Hepatic stellate cell (primary cell): ENCODE measurements at regions not wholly inside any gene's neighbourhood (a gene's known extent, or its start where the extent isn't known, plus 50 kb on each side); places are given as distances from the start of the nearest gene placed in this dataset.

Experiments
- DNase-seq: peaks from one replicate; pipeline ENCODE4 v3.0.0; 2011; ENCODE audit warnings: low spot score

DNA sequence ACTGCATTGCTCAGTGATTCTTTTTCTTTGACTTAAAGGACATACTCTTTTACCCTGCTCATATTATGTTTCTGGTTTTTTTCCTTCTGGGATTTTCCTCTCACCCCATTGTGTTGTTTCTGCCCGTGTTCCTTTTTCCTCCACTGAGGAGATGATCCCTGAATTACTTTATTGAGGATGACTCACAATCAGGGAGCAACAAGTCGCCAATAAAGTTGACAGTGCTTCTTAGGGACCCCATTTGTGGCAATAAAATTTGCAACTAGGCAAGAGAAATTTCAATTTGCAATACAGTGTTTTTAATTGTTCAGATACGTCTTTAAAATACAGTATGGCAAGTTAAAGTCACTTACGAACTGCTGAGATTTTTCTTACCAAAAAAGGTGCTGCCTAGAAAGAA is 217.9 kb downstream of the SOX4 start:
- no peak for DNase-seq

DNA sequence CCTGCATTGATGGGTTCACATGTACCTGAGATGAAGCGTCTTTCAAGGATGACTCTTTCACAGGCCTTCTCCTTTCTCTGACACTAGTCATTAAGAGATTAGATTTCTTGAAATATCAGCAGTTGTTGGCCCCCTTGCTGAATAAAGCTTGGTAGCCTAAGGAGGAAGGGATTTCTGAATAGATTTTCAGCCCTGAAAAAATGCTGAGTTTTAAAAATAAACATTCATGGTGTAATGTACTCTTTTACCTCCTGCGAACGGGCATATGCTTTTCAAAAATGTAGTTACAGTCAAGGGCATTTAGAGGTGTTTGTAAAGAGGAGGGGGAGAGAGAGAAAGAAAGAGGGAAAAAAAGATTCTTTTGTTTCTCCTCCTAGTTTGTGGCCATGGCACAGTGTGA is 222.7 kb downstream of the SOX4 start:
- DNase-seq, result no peak

GRCh38 chr6:21820442-21820841 is 226.9 kb downstream of the SOX4 start:
- no peak for DNase-seq

GRCh38 chr6:21823371-21823770 is 229.8 kb downstream of the SOX4 start:
- DNase-seq, result no peak

- no peak for DNase-seq
These were observed 231.1 kb downstream of the SOX4 start for GRCh38 chr6:21824431-21825177.

DNA sequence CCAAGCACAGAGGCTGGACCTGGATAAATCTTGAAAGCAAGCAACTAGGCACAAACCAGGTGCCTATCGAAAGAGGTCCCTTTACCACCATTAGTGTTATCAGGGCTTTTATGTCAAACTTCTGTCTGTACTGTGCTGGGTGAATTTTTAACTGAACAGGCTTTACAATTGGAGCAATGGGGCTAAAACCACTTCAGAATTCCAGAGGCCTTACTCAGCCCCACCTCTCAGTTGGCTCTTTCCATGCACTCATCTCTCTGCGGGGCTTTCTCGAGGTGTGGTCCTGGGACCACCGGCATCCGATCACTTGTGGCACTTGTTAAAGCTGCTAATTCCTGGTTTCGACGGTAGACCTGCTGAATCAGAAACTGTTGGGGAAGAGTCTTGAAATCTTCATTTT is 232.5 kb downstream of the SOX4 start:
- no peak for DNase-seq

- DNase-seq, result no peak
These were observed 233.4 kb downstream of the SOX4 start for GRCh38 chr6:21826904-21827303.

GRCh38 chr6:21827425-21828202 is 234.1 kb downstream of the SOX4 start:
- no peak for DNase-seq

GRCh38 chr6:21828704-21829103 is 235.2 kb downstream of the SOX4 start:
- no peak for DNase-seq

GRCh38 chr6:21829126-21829525 is 235.6 kb downstream of the SOX4 start:
- no peak for DNase-seq

- DNase-seq, result no peak
These were observed 238.2 kb downstream of the SOX4 start for GRCh38 chr6:21831521-21832291.

DNA sequence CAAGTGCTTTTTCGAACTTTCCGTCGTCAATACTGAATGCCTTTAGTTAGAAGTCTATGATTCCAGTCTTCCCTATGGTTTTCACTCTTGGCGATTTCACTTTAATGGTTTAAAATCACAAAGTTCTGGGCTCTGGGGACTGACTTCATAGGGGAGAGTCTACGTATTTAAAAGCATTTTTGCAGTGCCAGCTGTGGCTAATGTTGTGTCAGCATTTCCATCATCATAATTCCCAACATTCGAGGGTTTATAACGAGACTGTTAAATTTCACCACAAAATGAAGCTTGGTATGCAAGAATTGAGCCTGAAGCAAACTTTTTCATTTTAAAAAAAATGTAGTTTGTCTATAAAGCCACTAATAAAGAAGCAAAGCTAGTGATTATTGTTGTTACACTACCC is 242.7 kb downstream of the SOX4 start:
- no peak for DNase-seq

GRCh38 chr6:21836772-21837425 is 243.3 kb downstream of the SOX4 start:
- DNase-seq, result no peak

- no peak for DNase-seq
These were observed 246.9 kb downstream of the SOX4 start for GRCh38 chr6:21840428-21840827.

DNA sequence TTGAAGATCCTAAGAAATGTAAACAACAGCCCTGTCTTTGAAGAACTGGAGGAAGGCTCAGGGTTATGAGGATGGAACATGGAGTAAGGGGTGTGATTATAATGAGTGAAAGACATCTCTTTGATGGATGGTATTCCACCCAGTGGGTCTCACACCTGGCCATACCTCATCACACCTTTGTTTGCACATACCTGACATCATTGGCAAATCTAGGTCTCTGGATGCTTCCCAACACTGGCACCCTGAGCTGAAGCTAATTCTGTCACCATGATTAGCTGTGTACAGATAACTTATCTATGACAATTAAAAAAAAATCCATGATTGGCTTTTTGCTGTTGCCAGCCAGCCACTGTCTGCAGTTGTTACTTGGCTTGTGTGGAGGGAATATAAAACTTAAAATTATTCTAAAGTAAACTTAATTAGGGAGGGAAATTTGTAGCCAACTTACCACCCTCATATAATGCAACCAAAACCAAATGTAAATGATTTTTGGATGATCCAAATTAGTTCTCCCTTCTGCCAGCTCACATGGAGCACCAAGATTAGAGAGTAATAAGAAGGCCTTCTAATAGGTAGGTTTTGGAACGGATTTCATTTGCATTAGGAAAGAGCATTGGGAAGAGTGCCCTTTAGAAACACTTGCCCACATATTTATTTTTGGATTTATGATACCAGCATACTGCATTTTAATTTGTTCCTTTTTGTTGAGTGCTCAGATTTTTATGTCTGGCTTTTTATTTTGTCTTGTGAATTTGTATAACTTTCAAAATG is 249.5 kb downstream of the SOX4 start:
- no peak for DNase-seq

- no peak for DNase-seq
These were observed 250.8 kb downstream of the SOX4 start for GRCh38 chr6:21844120-21844917.

GRCh38 chr6:21845018-21845417 is 251.5 kb downstream of the SOX4 start:
- no peak for DNase-seq

GRCh38 chr6:21845439-21846140 is 252.0 kb downstream of the SOX4 start:
- DNase-seq, result no peak

DNA sequence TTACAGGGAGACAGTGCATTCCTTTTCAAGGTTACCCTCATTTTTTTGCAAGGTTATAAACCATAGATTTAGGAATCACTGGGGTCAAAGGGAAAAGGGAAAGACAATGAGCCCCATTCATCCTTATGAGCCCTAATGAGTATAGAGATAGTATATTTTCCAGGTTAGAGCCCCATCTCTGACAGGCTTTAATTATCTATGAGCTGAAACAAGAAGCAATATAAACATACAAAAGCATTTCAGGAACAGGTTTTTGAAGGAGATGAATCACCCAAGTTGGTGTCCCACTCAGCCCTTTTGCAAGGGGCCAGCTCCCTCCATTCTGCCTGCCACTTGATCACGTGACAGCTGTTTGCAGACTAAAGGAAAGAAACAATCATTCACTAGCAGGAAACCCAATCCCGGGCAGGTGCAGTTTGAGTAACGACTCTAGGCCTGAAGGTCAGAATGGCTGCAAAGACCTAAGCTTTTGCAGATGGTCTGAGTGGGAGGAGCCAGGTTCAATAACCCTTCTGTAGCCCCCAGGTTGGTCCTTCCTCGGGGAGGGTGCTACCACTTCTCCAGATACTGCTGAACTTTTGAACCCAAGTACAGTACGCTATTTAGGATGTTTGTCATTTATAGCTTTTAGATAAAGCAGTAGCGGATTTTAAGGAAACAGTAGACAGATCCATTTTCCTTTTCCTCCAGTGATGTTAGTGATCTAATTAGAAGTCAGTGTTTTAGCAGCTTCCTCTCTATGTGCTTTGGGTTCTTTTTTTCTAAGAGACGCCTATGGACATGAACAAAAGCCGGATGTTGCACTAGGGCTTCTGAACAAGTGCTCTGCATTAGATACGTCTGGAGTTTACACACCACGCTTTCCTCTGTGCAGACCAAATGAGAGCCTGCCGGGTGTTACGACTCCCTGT is 253.2 kb downstream of the SOX4 start:
- no peak for DNase-seq
